K562 (cell line): ENCODE measurements at regions not wholly inside any gene's neighbourhood (a gene's known extent, or its start where the extent isn't known, plus 50 kb on each side); places are given as distances from the start of the nearest gene placed in this dataset.
"Not testable (repeated sequence)": the region's sequence is repeated elsewhere in the genome, so short reads cannot be mapped to it uniquely, and the experiment has no call there.

Source experiments
- ATAC-seq: fragments of 200-7000 bp; cut with Tn5 transposase; 3 replicates; pipeline ENCODE4 v1.9.1; 2020; ENCODE audit warnings: moderate library complexity
- BruUV-seq: library from RNA; stranded (reverse); fragments of 400-500 nt; replicated peaks from 2 replicates; lab custom pipeline; 2021; lab: Mats Ljungman, UMichigan
- CTCF ChIA-PET: fragments of 300-600 bp; formaldehyde crosslinking; extraction: SDS; loops from one replicate; lab custom pipeline; 2021; ENCODE audit warnings: low intra/inter-chr PET ratio; lab: Yijun Ruan, JAX
- POLR2A ChIA-PET: fragments of 300-600, 350-650 bp; sonication (Branson Sonifier 250); formaldehyde crosslinking; extraction: SDS; loops from one replicate; lab custom pipeline; 2021; ENCODE audit warnings: antibody characterized with exemption, inconsistent platforms; lab: Yijun Ruan, JAX
- DNase-seq, 4 experiments: peaks; one replicate each; pipeline versions ENCODE4 v3.0.0 to v3.0.0-alpha.2; 2011 to 2018; ENCODE audit warnings: low spot score in 3 of 4, mixed read lengths in 3 of 4; ENCODE audit errors: extremely low read depth in 1 of 4
- FAIRE-seq: peaks from 2 replicates; lab custom pipeline; 2011; peaks lifted over from hg19 to GRCh38; lab: Jason Lieb, UNC
- H2AFZ ChIP-seq: 2 replicates; pipeline ENCODE4 v1.6.0; 2011; ENCODE audit warnings: low read depth, low read length, control low read depth, inconsistent platforms
- H3K27ac ChIP-seq: fragments of 200-600 bp; 3 replicates; pipeline ENCODE4 v1.8.0; 2011; ENCODE audit warnings: low read depth, mild to moderate bottlenecking, control low read depth, inconsistent platforms, low read length, moderate library complexity, mixed read lengths; ENCODE audit errors: extremely low read depth
- H3K27me3 ChIP-seq, 2 experiments: fragments of 300-600 bp in 1 of 2; 2 replicates in 1 of 2; 3 replicates in 1 of 2; pipeline versions ENCODE4 v1.6.0 to v1.8.0; 2011; ENCODE audit warnings: inconsistent platforms in 2 of 2, low read length in 2 of 2, mild to moderate bottlenecking in 1 of 2, mixed read lengths in 1 of 2, moderate library complexity in 1 of 2; ENCODE audit not compliant: control insufficient read depth in 2 of 2, insufficient read depth in 2 of 2
- H3K36me3 ChIP-seq: fragments of 300-600 bp; 3 replicates; pipeline ENCODE4 v1.8.0; 2011; ENCODE audit warnings: mild to moderate bottlenecking, low read length, inconsistent platforms; ENCODE audit not compliant: control insufficient read depth, insufficient read depth
- H3K4me1 ChIP-seq, 2 experiments: fragments of 200-600 bp in 1 of 2; replicated peaks in 1 of 2; 2 replicates in 1 of 2; 3 replicates in 1 of 2; pipeline versions ENCODE4 v1.5.1 to v1.8.0; 2011; ENCODE audit warnings: inconsistent platforms in 2 of 2, low read length in 2 of 2, mild to moderate bottlenecking in 1 of 2, mixed read lengths in 1 of 2, moderate library complexity in 1 of 2; ENCODE audit not compliant: control insufficient read depth in 2 of 2, insufficient read depth in 2 of 2
- H3K4me2 ChIP-seq: 2 replicates; pipeline ENCODE4 v1.6.1; 2011; ENCODE audit warnings: low read length, control low read depth, inconsistent platforms, mixed read lengths; ENCODE audit not compliant: insufficient read depth
- H3K4me3 ChIP-seq: fragments of 200-600 bp; sonication (generic), shearing (Covaris generic); 2 replicates; pipeline ENCODE4 v1.5.1; 2016; ENCODE audit warnings: control low read depth, inconsistent platforms
- H3K79me2 ChIP-seq: fragments of 200-600 bp; 3 replicates; pipeline ENCODE4 v1.8.0; 2011; ENCODE audit warnings: low read length, inconsistent platforms; ENCODE audit not compliant: control insufficient read depth, insufficient read depth
- H3K9ac ChIP-seq, 2 experiments: 2 replicates each; pipeline versions ENCODE4 v1.6.0 to v1.6.1; 2011; ENCODE audit warnings: low read depth in 2 of 2, low read length in 2 of 2, control low read depth in 1 of 2, inconsistent platforms in 1 of 2, mild to moderate bottlenecking in 1 of 2, mixed read lengths in 1 of 2; ENCODE audit not compliant: insufficient read depth in 1 of 2
- H3K9me1 ChIP-seq: one replicate; pipeline ENCODE4 v1.6.0; 2011; ENCODE audit warnings: inconsistent platforms, mild to moderate bottlenecking, low read length, moderate library complexity; ENCODE audit not compliant: control insufficient read depth, insufficient read depth
- H3K9me3 ChIP-seq: replicated peaks from 2 replicates; pipeline ENCODE4 v1.5.1; 2011; ENCODE audit warnings: low read depth, low read length, inconsistent platforms; ENCODE audit not compliant: control insufficient read depth, insufficient read depth
- H4K20me1 ChIP-seq: replicated peaks from 2 replicates; pipeline ENCODE4 v1.6.1; 2011; ENCODE audit warnings: low read length, inconsistent platforms, mixed read lengths; ENCODE audit not compliant: control insufficient read depth, insufficient read depth
- WGBS: fragments of 100-300 bp; shearing (Covaris generic); methylation state at CpG from one replicate; pipeline ENCODE4 v1.1.6; 2016; ENCODE audit warnings: low coverage, mixed read lengths; ENCODE audit not compliant: insufficient coverage; ENCODE audit errors: missing lambda C conversion rate; 5-methylcytosine and 5-hydroxymethylcytosine counted together
- in situ Hi-C: fragments of 300-500 bp; cut with MboI; formaldehyde crosslinking; loops from 4 replicates; pipeline ENCODE4 v1.15.0; 2018; ENCODE audit warnings: inconsistent platforms, mixed read lengths
- intact Hi-C: fragments of 100-400 bp; cut with micrococcal nuclease; formaldehyde crosslinking; loops from 2 replicates; pipeline ENCODE4 v1.14.2; 2022

- BruUV-seq, H4K20me1 ChIP-seq, CTCF ChIA-PET, H3K27me3 ChIP-seq, intact Hi-C loops, H3K9ac ChIP-seq, POLR2A ChIA-PET, H3K9me1 ChIP-seq, H3K4me2 ChIP-seq, FAIRE-seq, H3K36me3 ChIP-seq, H3K27ac ChIP-seq, DNase-seq, H3K9me3 ChIP-seq, H3K4me1 ChIP-seq, H3K79me2 ChIP-seq, in situ Hi-C loops, ATAC-seq, H2AFZ ChIP-seq, H3K4me3 ChIP-seq: not testable (repeated sequence)
- 100% methylated on average over 2 of the region's 6 CpGs for WGBS
Observed at GRCh38 chr15:32522900-32523299, 67.5 kb upstream of the GOLGA8O start.

GRCh38 chr15:32522421-32522820 lies 67.0 kb upstream of the GOLGA8O start:
- H3K9me3 ChIP-seq, ATAC-seq, intact Hi-C loops, H3K4me1 ChIP-seq, H3K9me1 ChIP-seq, CTCF ChIA-PET, DNase-seq, in situ Hi-C loops, FAIRE-seq, H3K36me3 ChIP-seq, H3K27ac ChIP-seq, H3K4me2 ChIP-seq, H3K79me2 ChIP-seq, BruUV-seq, POLR2A ChIA-PET, H3K9ac ChIP-seq, H3K4me3 ChIP-seq, H2AFZ ChIP-seq, H3K27me3 ChIP-seq, H4K20me1 ChIP-seq: not testable (repeated sequence)
- 98% methylated on average over 5 of the region's 9 CpGs for WGBS

- BruUV-seq, DNase-seq, H3K4me2 ChIP-seq, in situ Hi-C loops, H3K9me3 ChIP-seq, ATAC-seq, H3K9ac ChIP-seq, H3K36me3 ChIP-seq, intact Hi-C loops, H3K4me1 ChIP-seq, H2AFZ ChIP-seq, H4K20me1 ChIP-seq, H3K27me3 ChIP-seq, H3K79me2 ChIP-seq, CTCF ChIA-PET, H3K4me3 ChIP-seq, POLR2A ChIA-PET, H3K27ac ChIP-seq, H3K9me1 ChIP-seq, FAIRE-seq: not testable (repeated sequence)
- 84% methylated on average over 4 of the region's 7 CpGs for WGBS
Observed at GRCh38 chr15:32518976-32519375, 63.5 kb upstream of the GOLGA8O start.

- WGBS = 96% methylated on average over 13 of the region's 20 CpGs
- not testable (repeated sequence) for FAIRE-seq, H2AFZ ChIP-seq
Observed at GRCh38 chr15:32518013-32518412, 62.6 kb upstream of the GOLGA8O start.

More at GRCh38 chr15:32518013-32518412, 62.6 kb upstream of the GOLGA8O start:
- in situ Hi-C loops, DNase-seq, CTCF ChIA-PET, POLR2A ChIA-PET, H3K27me3 ChIP-seq, H3K36me3 ChIP-seq, H3K4me2 ChIP-seq, H3K9me3 ChIP-seq, H3K4me3 ChIP-seq, H4K20me1 ChIP-seq, H3K9me1 ChIP-seq, H3K79me2 ChIP-seq, intact Hi-C loops, H3K9ac ChIP-seq, H3K27ac ChIP-seq, H3K4me1 ChIP-seq, ATAC-seq: not testable (repeated sequence)
- TSS peak; percentile 26 for BruUV-seq
